ENCODE measurements at regions not wholly inside any gene's neighbourhood (a gene's known extent, or its start where the extent isn't known, plus 50 kb on each side); places are given as distances from the start of the nearest gene placed in this dataset.

DNA sequence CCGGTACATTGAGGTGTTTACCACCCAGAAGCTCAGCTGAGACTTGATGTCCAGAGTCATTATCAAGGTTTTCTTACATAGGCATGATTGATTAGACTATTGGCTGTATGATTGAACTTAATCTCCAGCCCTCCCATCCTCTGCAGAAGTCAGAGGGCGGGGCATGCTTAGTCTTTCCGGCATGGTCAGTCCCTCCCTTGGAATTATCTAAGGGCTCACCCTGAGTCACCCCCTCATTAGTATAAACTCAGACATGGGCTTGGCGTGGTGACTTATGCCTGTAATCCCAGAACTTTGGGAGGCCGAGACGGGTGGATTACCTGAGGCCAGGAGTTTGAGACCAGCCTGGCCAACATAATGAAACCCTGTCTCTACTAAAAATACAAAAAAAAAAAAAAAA lies 243.9 kb downstream of the VAPA start:
- no peak for DNase-seq
- TF ChIP-seq, protein P1, sequence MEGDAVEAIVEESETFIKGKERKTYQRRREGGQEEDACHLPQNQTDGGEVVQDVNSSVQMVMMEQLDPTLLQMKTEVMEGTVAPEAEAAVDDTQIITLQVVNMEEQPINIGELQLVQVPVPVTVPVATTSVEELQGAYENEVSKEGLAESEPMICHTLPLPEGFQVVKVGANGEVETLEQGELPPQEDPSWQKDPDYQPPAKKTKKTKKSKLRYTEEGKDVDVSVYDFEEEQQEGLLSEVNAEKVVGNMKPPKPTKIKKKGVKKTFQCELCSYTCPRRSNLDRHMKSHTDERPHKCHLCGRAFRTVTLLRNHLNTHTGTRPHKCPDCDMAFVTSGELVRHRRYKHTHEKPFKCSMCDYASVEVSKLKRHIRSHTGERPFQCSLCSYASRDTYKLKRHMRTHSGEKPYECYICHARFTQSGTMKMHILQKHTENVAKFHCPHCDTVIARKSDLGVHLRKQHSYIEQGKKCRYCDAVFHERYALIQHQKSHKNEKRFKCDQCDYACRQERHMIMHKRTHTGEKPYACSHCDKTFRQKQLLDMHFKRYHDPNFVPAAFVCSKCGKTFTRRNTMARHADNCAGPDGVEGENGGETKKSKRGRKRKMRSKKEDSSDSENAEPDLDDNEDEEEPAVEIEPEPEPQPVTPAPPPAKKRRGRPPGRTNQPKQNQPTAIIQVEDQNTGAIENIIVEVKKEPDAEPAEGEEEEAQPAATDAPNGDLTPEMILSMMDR (IDR thresholded peaks at IDR 0.05) = no peak
- TF ChIP-seq POLR2A (IDR thresholded peaks at IDR 0.05) = no peak
- Histone ChIP-seq H3K4me1 (no peaks in the 10 kb centered on the region), H3K27ac (no peak overlapping the region), H3K4me3 (no peak overlapping the region), H3K27me3 (no peaks in the 10 kb centered on the region), H3K9me3 (no peaks in the 10 kb centered on the region), H3K36me3 (no peaks in the 10 kb centered on the region)

DNA sequence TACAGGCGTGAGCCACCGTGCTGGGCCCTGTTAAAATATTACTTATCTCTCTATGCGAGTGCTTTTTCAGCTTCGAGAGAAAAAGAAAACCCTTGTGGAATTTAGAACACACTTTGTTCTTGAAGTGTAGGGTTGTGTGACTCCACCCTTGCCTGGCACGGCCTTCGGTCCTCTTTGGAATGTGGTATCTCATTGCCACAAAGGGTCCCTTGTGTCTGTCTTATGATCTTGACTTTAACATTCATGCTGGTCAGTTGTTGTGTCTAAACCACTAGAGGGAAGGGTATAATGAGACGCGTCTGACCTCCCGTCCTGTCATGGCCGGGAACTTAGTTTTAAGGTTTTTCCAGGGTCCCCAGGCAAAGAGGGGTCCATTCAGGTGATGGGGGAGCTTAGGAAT lies 246.4 kb downstream of the VAPA start:
- Histone ChIP-seq H3K36me3 (no peaks in the 10 kb centered on the region), H3K4me3 (no peak overlapping the region)
- TF ChIP-seq, protein P1 (IDR thresholded peaks at IDR 0.05) = no peak
- TF ChIP-seq POLR2A (IDR thresholded peaks at IDR 0.05) = no peak

DNA sequence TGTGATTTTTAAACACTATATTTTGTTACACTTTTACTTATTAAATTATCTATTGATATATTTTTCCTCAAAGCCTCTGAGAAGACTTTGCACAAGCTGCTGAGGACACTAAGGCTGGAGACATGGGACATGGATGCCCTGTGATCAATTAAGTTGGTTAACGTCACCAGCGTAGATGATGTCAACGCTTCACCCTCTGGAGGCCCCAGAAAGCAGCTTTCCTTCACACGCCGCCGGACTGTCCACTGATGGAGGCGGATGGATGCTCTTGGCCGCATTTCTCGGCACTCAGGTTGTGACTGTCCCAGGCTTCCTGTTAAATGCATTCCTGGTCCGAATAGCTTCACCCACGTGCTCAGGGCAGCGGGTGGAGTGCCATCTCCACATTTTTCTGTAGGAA lies 247.5 kb downstream of the VAPA start:
- Histone ChIP-seq H3K9me3 (no peaks in the 10 kb centered on the region), H3K4me3 (no peak overlapping the region), H3K27me3 (no peaks in the 10 kb centered on the region), H3K4me1 (no peaks in the 10 kb centered on the region), H3K27ac (no peak overlapping the region), H3K36me3 (no peaks in the 10 kb centered on the region)
- DNase-seq = no peak
- no peak for TF ChIP-seq POLR2A (IDR thresholded peaks at IDR 0.05)
- TF ChIP-seq, protein P1 (IDR thresholded peaks at IDR 0.05) = no peak

More for the DNA sequence above, 246.4 kb downstream of the VAPA start:
- no peaks in the 10 kb centered on the region for H3K4me1 ChIP-seq
- no peak for DNase-seq
- H3K27ac ChIP-seq = no peak overlapping the region
- no peaks in the 10 kb centered on the region for H3K9me3 ChIP-seq
- no peaks in the 10 kb centered on the region for H3K27me3 ChIP-seq

DNA sequence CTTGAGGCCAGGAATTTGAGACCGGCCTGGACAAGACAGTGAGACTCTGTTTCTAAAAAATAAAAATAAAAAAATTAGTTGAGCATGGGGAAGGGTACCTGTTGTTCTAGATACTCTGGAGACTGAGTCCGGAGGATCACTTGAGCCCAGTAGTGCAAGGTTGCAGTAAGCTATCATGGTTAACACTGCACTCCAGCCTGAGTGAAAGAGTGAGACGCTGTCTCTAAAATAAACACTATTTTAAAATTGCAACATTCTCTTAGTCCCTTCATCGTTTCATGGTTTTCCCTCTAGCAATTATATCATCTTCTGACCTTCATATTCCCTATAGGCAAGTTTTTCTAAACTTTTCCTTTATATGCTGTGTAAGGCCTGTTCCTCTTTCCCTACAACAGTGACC lies 248.5 kb downstream of the VAPA start:
- no peak for DNase-seq
- TF ChIP-seq, protein P1 (IDR thresholded peaks at IDR 0.05) = no peak
- TF ChIP-seq POLR2A (IDR thresholded peaks at IDR 0.05) = no peak
- no peak overlapping the region for H3K27ac ChIP-seq
- no peak overlapping the region for H3K4me3 ChIP-seq
- H3K4me1 ChIP-seq = no peaks in the 10 kb centered on the region
- no peaks in the 10 kb centered on the region for H3K9me3 ChIP-seq
- H3K27me3 ChIP-seq = no peaks in the 10 kb centered on the region
- H3K36me3 ChIP-seq = no peaks in the 10 kb centered on the region

DNA sequence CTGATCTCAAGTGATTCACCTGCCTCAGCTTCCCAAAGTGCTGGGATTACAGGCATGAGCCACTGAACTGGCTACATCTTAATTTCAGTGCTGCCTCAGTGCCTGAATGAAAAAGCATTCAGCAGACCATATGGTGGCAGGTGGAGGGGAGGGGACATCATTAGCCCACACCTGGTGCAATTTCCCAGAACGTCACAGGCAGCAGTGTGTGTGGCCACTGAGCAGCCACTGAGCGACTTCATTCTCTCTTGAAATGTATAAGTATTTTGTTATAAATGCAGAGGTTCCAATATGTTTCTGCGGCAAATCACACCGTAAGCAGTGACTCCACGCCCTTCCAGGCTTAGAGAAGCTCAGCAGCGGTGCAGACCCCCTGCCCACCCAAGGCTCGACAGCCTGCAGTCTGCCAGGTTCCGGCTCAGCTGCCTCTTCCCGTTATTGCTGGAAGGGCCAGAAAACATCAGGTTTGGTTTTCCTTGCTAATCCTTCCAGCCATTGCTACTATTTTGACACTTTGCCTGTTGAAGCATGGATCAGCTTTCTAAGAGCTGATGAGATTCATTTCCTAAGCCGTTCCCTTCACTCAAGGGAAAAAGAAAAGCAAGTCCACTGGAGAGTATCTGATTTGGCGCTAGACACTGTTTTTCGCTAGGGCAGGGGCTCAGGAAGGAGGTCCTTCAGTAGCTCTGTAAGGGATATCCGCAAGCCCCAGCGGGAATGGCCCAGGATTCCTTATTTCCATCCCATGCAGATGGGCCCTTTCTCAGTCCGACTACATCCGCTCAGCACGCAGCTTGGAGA lies 250.7 kb downstream of the VAPA start:
- no peaks in the 10 kb centered on the region for H3K27me3 ChIP-seq
- H3K36me3 ChIP-seq = no peaks in the 10 kb centered on the region
- H3K27ac ChIP-seq = no peak overlapping the region
- H3K4me3 ChIP-seq = no peak overlapping the region
- H3K9me3 ChIP-seq = no peaks in the 10 kb centered on the region
- no peak for TF ChIP-seq POLR2A (IDR thresholded peaks at IDR 0.05)
- TF ChIP-seq, protein P1 (IDR thresholded peaks at IDR 0.05) = no peak
- H3K4me1 ChIP-seq = no peaks in the 10 kb centered on the region
- no peak for DNase-seq
